ENCODE measurements at regions not wholly inside any gene's neighbourhood (a gene's known extent, or its start where the extent isn't known, plus 50 kb on each side); places are given as distances from the start of the nearest gene placed in this dataset.

- TF ChIP-seq POLR2AphosphoS5 (IDR thresholded peaks at IDR 0.05) (no peak), CTCF (IDR thresholded peaks at IDR 0.05) (no peak), POLR2A (IDR thresholded peaks at IDR 0.05) (no peak)
- Histone ChIP-seq H3K36me3 (no peaks in the 10 kb centered on the region), H3K4me1 (no peaks in the 10 kb centered on the region), H3K9me3 (no peaks in the 10 kb centered on the region), H3K27ac (no peak overlapping the region), H3K4me3 (no peak overlapping the region), H3K27me3 (no peaks in the 10 kb centered on the region)
- intact Hi-C loops (cut with DNase I; ENCODE audit: low total_unique reads) = no loop called here
- no peak for DNase-seq (ENCODE audit: low spot score in 2 of 2)
Measured at GRCh38 chr12:89882050-89882449, 173.4 kb upstream of the ATP2B1 start.

- intact Hi-C loops (cut with DNase I; ENCODE audit: low total_unique reads) = no loop called here
- TF ChIP-seq CTCF (IDR thresholded peaks at IDR 0.05) = no peak
- TF ChIP-seq POLR2AphosphoS5 (IDR thresholded peaks at IDR 0.05) = no peak
- no peak for TF ChIP-seq POLR2A (IDR thresholded peaks at IDR 0.05)
- Histone ChIP-seq H3K4me1 (no peaks in the 10 kb centered on the region), H3K36me3 (no peaks in the 10 kb centered on the region), H3K4me3 (no peak overlapping the region), H3K27ac (no peak overlapping the region), H3K27me3 (no peaks in the 10 kb centered on the region), H3K9me3 (no peaks in the 10 kb centered on the region)
- no peak for DNase-seq (ENCODE audit: low spot score in 2 of 2)
Measured at GRCh38 chr12:89880690-89881350, 172.2 kb upstream of the ATP2B1 start.

GRCh38 chr12:89879766-89880165 is 171.1 kb upstream of the ATP2B1 start:
- TF ChIP-seq POLR2A (IDR thresholded peaks at IDR 0.05) (no peak), POLR2AphosphoS5 (IDR thresholded peaks at IDR 0.05) (no peak), CTCF (IDR thresholded peaks at IDR 0.05) (no peak)
- Histone ChIP-seq H3K27me3 (no peaks in the 10 kb centered on the region), H3K27ac (no peak overlapping the region), H3K4me3 (no peak overlapping the region), H3K4me1 (no peaks in the 10 kb centered on the region), H3K36me3 (no peaks in the 10 kb centered on the region), H3K9me3 (no peaks in the 10 kb centered on the region)
- no peak for DNase-seq (ENCODE audit: low spot score in 2 of 2)
- intact Hi-C loops (cut with DNase I; ENCODE audit: low total_unique reads) = loop anchor here (2.0 kb wide), 1 partner anchor 45 kb away; no protein-coding TSS in a partner anchor

- intact Hi-C loops (cut with DNase I; ENCODE audit: low total_unique reads) = loop anchor here (2.0 kb wide), 1 partner anchor 46 kb away; no protein-coding TSS in a partner anchor
Measured at GRCh38 chr12:89878950-89879349, 170.3 kb upstream of the ATP2B1 start.

More at GRCh38 chr12:89878950-89879349, 170.3 kb upstream of the ATP2B1 start:
- TF ChIP-seq POLR2A (IDR thresholded peaks at IDR 0.05) (no peak), POLR2AphosphoS5 (IDR thresholded peaks at IDR 0.05) (no peak), CTCF (IDR thresholded peaks at IDR 0.05) (no peak)
- Histone ChIP-seq H3K4me3 (no peak overlapping the region), H3K36me3 (no peaks in the 10 kb centered on the region), H3K4me1 (no peaks in the 10 kb centered on the region), H3K27ac (no peak overlapping the region), H3K27me3 (no peaks in the 10 kb centered on the region), H3K9me3 (no peaks in the 10 kb centered on the region)
- no peak for DNase-seq (ENCODE audit: low spot score in 2 of 2)
